ENCODE measurements at regions not wholly inside any gene's neighbourhood (a gene's known extent, or its start where the extent isn't known, plus 50 kb on each side); places are given as distances from the start of the nearest gene placed in this dataset.

DNA sequence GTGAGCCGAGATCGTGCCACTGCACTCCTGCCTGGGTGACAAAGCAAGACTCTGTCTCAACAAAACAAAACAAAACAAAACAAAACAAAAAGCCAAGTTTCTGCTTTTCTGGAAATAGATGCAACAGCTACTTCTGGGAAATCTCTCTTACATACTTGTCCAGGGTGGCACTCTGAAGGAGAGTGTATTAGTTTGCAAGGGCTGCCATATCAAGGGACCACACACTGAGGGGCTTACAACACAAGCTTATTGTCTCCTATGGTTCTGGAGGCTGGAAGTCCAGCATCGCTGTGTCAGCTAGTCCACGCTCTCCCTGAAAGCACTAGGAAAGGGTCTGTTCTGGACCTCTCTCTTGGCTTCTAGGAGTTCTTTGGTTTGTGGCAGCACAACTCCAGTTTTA is 277.9 kb upstream of the WWC1 start:
- H3K9me3 ChIP-seq = no peaks in the 10 kb centered on the region
- intact Hi-C loops (cut with DNase I; ENCODE audit: low total_unique reads) = loop anchor here (10.0 kb wide), 1 partner anchor 289 kb away; no protein-coding TSS in a partner anchor
- no peak overlapping the region for H3K27ac ChIP-seq
- no peak for TF ChIP-seq CTCF (IDR thresholded peaks at IDR 0.05)
- H3K36me3 ChIP-seq = no peaks in the 10 kb centered on the region
- H3K4me1 ChIP-seq = no peaks in the 10 kb centered on the region
- H3K27me3 ChIP-seq = no peaks in the 10 kb centered on the region
- DNase-seq = no peak
- H3K4me3 ChIP-seq = no peak overlapping the region

- Histone ChIP-seq H3K4me1 (no peaks in the 10 kb centered on the region), H3K27ac (no peak overlapping the region), H3K4me3 (no peak overlapping the region), H3K36me3 (no peaks in the 10 kb centered on the region), H3K9me3 (no peaks in the 10 kb centered on the region), H3K27me3 (no peaks in the 10 kb centered on the region)
- no peak for DNase-seq
- intact Hi-C loops (cut with DNase I; ENCODE audit: low total_unique reads) = loop anchor here (10.0 kb wide), 1 partner anchor 290 kb away; no protein-coding TSS in a partner anchor
- no peak for TF ChIP-seq CTCF (IDR thresholded peaks at IDR 0.05)
These were observed 276.9 kb upstream of the WWC1 start for GRCh38 chr5:168014433-168015123.

GRCh38 chr5:168015506-168015905 is 275.9 kb upstream of the WWC1 start:
- DNase-seq = no peak
- TF ChIP-seq CTCF (IDR thresholded peaks at IDR 0.05) = no peak
- intact Hi-C loops (cut with DNase I; ENCODE audit: low total_unique reads) = loop anchor here (10.0 kb wide), 1 partner anchor 291 kb away; no protein-coding TSS in a partner anchor
- no peak overlapping the region for H3K4me3 ChIP-seq
- no peaks in the 10 kb centered on the region for H3K4me1 ChIP-seq
- H3K27ac ChIP-seq = no peak overlapping the region
- H3K9me3 ChIP-seq = no peaks in the 10 kb centered on the region
- no peaks in the 10 kb centered on the region for H3K36me3 ChIP-seq
- peaks cover 0 to 2% of the 10 kb centered on the region in 2 donors for H3K27me3 ChIP-seq

DNA sequence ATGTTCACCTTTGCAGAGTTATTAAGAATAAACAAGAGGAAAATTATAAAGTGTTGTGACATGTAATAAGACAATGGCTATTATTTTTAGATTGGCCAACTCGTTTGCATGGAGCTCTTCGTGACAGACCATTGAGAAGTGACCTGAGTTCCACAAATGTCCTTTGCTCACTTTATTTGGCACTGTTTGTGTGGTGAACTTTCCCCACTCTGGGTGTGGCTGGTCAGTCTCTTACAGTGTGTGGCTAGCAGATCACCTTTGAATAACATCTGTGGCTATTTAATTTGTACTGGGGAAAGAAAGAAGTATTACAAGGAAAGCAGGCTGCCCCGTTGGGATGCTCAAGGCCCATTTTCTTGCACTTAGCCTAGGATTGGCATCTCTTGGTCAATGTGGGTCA is 274.1 kb upstream of the WWC1 start:
- intact Hi-C loops (cut with DNase I; ENCODE audit: low total_unique reads) = loop anchor here (10.0 kb wide), 1 partner anchor 293 kb away; no protein-coding TSS in a partner anchor
- Histone ChIP-seq H3K27me3 (peaks cover 0 to 9% of the 10 kb centered on the region in 2 donors), H3K27ac (no peak overlapping the region), H3K4me1 (no peaks in the 10 kb centered on the region), H3K9me3 (no peaks in the 10 kb centered on the region), H3K4me3 (no peak overlapping the region), H3K36me3 (no peaks in the 10 kb centered on the region)
- TF ChIP-seq CTCF (IDR thresholded peaks at IDR 0.05) = no peak
- no peak for DNase-seq

- H3K9me3 ChIP-seq = no peaks in the 10 kb centered on the region
- no peak for TF ChIP-seq CTCF (IDR thresholded peaks at IDR 0.05)
- no peak overlapping the region for H3K4me3 ChIP-seq
- intact Hi-C loops (cut with DNase I; ENCODE audit: low total_unique reads) = loop anchor here (10.0 kb wide), 1 partner anchor 294 kb away; no protein-coding TSS in a partner anchor
- H3K27me3 ChIP-seq = peaks cover 0 to 23% of the 10 kb centered on the region in 2 donors
- DNase-seq = no peak
- H3K27ac ChIP-seq = no peak overlapping the region
- no peaks in the 10 kb centered on the region for H3K36me3 ChIP-seq
- no peaks in the 10 kb centered on the region for H3K4me1 ChIP-seq
These were observed 272.3 kb upstream of the WWC1 start for GRCh38 chr5:168019143-168019542.

All from tibial artery (tissue), 4 donors.